ENCODE measurements at regions not wholly inside any gene's neighbourhood (a gene's known extent, or its start where the extent isn't known, plus 50 kb on each side); places are given as distances from the start of the nearest gene placed in this dataset.
"Not testable (repeated sequence)": the region's sequence is repeated elsewhere in the genome, so short reads cannot be mapped to it uniquely, and the experiment has no call there.

DNA sequence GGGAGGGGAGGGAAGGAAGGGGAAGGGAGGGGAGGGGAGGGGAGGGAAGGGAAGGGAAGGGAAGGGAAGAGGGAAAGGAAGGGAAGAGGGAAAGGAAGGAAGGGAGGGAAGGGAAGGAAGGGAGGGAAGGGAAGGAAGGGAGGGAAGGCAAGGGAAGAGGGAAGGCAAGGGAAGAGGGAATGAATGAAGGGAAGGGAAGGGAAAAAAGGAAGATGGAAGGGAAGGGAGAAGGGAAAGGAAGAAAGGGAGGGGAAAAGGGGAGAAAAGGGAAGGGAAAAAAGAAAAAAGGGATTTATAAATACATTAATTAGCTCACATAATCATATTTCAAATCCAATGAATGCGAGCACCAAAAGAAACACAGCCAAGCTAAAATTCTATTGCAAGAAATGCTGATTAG lies 202.9 kb upstream of the LRRTM4 start:
- no peak for DNase-seq

DNA sequence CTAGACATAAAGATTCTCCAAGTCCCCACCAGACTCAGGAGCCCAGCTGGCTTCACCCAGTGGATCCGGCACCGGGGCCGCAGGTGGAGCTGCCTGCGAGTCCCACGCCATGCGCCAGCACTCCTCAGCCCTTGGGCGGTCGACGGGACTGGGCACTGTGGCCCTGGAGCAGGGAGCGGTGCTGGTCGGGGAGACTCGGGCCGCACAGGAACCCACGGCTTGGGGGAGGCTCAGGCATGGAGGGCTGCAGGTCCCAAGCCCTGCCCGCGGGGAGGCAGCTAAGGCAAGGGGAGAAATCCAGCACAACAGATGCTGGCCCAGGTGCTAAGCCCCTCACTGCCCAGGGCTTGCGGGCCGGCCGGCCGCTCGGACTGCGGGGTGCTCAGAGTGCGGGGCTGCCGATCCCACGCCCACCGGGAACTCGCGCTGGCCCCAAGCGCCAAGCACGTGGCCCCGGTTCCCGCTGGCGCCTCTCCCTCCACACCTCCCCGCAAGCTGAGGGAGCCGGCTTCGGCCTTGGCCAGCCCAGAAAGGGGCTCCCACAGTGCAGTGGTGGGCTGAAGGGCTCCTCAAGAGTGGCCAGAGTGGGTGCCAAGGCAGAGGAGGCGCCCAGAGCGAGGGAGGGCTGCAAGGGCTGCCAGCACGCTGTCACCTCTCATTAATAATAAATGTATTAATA lies 212.6 kb upstream of the LRRTM4 start:
- not testable (repeated sequence) for DNase-seq

DNA sequence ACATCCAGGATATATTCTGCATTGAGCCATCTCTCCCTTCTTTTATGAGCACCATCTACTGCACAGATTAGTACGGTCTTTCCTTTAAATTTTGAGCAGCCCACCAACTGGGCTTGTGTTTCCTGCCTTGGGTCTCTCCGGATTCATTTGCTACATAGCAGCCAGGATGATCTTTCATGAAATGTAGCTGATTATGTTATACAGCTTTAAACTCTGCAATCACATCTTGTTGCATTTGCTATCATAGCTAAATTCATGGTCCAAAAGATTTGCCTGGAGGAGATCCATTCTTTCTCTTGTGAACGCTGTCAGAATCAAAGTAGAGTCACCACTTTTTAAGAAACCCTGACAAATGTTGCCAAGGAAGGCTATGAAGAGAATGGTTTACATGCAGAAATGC lies 215.1 kb upstream of the LRRTM4 start:
- no peak for DNase-seq

DNA sequence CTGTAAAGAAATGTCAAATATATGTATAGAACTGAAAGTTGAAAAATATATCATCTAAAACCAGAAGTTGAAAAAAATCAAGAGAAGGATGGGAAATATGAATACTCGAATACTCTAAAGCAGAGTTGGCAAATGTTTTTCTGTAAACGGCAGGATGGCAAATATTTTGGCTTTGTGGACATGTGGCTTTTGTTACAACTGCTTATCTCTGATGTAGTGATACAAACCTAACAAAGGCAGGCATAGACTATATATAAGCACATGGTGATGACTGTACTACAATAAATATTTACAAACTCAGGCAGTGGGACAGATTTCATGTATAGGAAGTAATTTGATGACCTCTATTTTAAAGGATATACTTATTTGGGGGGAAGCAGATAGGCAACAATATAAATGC lies 224.6 kb upstream of the LRRTM4 start:
- DNase-seq: no peak

DNA sequence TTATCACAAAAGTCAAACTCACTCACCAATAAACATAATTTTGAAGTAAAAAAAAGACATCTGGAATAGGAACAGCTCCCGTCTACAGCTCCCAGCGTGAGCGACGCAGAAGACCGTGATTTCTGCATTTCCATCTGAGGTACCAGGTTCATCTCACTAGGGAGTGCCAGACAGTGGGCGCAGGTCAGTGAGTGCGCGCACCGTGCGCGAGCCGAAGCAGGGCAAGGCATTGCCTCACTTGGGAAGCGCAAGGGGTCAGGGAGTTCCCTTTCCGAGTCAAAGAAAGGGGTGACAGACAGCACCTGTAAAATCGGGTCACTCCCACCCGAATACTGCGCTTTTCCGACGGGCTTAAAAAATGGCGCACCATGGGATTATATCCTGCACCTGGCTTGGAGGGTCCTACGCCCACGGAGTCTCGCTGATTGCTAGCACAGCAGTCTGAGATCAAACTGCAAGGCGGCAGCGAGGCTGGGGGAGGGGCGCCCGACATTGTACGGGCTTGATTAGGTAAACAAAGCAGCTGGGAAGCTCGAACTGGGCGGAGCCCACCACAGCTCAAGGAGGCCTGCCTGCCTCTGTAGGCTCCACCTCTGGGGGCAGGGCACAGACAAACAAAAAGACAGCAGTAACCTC lies 231.7 kb upstream of the LRRTM4 start:
- DNase-seq: not testable (repeated sequence)

DNA sequence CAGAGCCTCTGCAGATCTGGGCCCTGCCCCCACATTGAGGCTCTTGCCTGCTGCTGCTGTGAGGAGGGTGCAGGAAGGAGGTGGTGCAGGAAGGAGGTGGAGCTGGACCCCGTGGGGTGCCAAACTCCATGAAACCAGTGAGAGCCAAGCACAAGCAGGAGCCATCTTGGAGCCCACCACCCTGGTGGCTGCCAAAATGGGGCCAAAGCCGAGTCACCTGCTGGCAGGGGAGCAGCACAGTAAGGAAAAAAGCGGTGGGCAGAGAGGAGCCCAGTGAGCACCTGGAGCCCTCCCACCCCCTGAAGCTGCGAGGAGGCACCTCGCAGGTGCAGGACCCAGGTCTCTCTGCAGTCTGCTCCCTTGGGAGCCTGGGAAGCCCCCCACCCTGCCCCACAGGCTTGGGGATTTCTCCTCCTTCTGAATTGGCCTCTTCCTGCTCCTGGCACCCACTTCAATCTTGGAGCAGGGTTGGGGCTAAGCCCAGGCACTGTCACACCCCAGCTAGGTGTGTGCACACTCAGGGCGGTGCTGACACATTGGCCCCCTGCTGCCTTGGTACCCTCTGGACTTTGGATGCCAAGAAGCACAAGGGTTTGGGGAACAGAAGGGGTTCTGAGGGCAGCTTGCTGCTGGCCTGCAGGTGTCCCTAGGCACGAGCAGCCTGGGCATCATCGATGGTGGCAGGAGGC lies 245.4 kb upstream of the LRRTM4 start:
- DNase-seq: no peak

DNA sequence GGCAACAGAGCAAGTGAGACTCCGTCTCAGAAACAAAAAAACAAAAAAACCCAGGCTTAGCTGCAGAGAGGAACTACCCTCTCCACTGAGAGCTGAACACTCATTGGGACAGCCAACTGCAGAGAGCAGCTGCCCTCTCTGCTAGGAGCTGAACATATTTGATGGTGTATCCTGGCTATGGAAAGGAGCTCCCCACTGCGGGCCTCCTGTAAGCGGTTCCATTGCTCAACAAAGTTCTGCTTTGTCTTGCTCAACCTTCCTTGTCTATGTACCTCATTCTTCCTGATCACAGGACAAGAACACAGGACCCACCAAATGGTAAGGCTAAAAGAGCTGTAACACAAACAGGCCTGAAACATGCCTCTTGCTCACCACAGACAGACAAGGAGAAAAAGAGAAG lies 246.3 kb upstream of the LRRTM4 start:
- no peak for DNase-seq

DNA sequence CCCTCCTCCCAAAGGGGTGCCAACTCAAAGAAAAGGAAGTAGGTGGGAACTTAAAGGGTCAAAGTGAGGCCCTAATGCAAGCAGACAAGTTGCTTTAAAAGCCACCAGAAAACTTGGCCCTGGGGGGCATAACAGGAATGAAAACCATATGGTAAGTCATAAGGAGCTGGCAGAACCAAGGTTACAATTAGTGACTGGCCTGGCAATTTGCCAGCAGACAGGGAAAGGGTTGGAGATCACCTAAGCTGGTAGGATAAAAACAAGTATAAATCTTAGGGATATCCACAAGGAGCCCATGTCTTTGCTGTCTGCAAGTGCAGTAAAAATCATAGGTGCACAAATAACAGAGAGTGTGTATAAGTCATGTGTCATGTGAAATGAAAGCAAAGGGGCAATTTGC lies 256.7 kb upstream of the LRRTM4 start:
- DNase-seq: no peak

DNA sequence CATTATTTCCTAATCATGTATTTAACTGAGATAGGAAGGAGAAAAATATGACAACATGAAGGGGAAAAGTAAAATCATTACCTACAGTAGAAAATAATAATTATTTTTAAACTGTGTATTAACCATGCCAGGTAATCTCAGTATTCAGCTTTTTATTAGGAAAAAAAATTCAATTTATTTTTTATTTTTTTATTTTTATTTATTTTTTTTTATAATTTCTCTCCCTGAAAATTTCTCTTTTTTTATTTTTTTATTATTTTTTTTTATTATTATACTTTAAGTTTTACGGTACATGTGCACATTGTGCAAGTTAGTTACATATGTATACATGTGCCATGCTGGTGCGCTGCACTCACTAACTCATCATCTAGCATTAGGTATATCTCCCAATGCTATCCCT lies 271.3 kb upstream of the LRRTM4 start:
- DNase-seq: not testable (repeated sequence)

DNA sequence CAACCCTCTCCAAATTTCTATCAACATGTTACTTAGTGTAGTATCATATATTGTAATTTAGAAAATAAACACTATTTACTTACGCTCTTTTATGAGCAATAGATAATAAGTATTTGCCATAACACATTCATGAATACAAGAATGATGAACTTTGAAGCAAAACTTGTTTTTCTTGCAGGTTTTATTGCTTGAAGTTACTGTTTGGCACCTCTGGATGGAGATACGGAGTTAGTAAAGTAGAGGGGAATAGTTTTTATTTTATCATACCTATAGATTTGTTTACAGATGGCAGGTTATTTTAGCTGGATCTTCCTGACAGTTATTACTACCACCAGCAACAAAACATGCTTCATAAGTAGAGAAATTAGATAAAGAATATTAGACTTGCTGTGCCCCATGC lies 274.2 kb upstream of the LRRTM4 start:
- no peak for DNase-seq

DNA sequence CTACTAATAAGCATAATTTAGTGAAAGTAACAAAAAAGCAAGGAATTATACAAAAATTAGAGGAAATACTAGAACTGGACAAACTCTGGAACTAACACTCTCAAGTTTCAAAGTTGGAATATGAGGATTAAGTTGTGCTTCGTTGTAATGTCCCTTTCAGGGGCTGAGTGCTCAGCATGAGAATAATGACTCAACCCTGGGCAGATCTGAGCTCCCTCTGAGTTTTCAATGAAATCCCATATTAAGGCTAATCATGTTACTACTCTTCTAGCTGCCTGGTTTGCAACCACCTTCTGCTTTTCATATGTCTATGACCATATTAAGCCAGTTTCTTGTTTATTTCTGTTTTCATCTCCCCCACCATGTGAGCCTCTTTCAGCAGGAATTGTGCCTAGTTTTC lies 274.9 kb upstream of the LRRTM4 start:
- no peak for DNase-seq

DNA sequence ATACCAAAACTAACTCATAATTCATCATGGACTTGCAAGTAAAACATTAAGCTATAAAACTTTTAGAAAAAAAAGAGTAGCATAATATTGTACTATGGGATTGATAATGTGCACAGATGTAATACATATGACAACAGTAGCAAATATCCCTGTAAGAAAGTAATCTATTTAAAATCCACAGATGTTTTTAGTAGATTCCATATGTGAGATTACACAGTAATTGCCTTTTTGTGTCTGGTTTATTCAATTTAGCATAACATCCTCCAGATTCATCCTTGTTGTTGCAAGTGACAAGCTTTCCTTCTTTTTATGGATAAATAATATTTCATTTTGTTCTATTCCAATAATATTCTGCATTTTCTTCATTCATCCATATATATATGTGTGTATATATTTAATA lies 278.2 kb upstream of the LRRTM4 start:
- no peak for DNase-seq

DNA sequence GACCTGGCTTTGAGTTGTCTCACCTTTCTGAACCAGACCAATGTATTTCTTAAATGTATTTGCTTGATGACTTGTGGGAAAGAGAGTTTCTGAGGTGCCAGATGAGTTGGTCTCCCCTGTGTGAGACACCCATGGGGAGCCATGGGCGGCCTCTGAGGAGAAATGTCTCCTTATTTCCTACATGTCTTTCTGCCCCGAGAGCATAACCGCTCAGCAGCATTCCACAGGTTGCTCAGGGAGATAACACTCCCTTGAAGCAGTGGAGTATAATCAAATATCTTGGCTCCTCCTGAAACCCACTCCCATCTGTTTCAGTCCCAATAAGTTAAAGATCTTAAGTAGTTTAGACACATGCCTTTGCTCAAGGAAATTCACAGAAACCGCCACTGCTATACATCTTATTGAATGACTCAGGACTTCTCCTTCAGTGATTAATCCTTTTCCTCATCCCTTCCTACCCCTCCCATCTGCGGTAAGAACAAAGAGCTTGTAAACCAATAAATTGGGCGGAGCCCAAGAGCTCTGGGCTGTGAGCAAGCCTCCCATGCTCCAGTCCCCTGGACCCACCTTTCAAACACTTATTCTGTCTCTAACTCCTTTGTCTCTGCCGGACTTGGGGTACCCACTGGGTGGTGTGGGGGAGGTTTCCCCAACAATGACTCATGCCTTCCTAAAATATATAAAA lies 285.5 kb upstream of the LRRTM4 start:
- DNase-seq: no peak

DNA sequence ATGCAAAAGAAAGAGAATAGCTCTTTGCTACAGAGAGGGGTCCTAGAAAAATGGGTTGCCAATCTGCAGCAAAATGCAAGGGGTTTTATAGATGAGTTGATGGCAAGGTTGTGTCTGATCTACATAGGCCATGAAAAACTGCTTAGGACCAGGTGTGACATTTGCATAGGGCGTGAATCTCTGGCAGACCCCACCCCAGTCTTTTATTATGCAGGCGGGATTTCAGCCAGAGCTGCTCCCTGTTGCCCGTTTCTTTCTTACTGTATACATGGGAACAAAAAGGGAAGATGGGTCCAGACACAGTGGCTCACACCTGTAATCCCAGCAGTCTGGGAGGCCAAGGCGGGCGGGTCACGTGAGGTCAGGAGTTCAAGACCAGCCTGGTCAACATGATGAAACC lies 286.4 kb upstream of the LRRTM4 start:
- DNase-seq: no peak

DNA sequence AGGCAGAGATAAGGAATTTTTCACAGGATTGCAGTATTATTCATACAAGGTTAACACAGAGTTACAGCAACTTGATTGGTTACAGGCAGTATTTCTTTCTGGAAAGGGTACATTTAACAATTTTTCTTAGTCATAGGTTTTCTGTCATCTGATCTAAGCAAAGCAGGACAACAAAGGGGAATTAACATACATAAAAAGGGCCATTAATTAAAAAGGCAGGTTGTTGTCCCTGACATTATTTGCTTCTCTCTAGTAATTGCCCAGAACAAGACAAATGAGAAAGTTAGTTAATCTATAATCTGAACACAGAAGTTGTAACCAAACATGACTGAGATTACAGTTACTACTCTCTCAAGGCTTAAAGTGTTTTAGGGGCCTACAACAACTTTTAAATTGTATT lies 291.4 kb upstream of the LRRTM4 start:
- no peak for DNase-seq

DNA sequence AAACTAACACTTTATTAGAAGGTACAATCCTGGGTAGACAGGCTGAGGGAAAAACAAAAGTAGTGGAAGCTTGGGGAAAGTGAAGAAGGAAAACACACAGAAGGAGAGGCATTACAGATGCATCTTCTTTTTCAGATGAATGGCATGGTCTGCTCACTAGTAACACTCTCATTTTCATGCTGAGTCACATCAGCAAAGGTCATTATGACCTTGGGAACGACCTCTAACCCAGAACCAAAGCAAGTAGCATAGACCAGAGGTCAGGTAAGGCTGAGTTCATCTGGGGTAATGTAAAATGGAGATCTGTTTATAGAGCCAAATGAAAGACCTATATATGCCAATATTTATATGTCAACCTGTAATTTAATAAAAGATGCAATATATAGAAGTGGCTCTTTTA lies 294.4 kb upstream of the LRRTM4 start:
- no peak for DNase-seq

DNA sequence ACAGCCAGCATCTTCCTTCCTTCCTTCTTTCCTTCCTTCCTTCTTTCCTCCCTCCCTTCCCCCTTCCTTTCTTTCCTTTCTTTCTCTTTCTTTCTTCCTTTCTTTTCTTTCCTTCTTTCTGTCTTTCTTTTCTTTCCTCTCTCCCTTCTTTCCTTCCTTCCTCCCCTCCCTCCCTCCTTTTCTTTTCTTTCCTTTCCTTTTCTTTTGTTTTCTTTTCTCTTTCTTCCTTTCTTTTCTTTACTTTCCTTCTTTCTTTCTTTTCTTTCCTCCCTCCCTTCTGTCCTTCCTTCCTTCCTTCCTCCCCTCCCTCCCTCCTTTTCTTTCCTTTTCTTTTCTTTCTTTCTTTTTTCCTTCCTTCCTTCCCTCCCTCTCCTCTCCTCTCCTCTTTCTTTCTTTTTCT lies 296.0 kb upstream of the LRRTM4 start:
- no peak for DNase-seq

DNA sequence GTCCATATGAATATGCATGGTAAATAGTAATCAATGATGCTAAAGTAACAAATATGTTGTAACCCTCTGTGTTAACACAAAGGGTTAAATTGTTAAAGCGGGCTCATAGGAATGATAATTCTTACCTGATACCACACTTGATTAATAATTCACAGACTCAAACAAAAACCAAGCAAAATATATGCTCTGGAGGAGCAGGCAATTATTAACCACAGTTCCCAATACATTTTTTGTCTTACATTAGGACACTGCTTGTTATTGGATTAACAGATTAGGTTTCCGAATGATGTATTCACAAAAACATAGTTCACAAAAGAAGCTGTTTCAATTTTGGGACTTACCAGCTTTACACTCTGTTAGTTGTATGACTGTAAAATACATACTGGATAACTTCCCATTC lies 300.9 kb upstream of the LRRTM4 start:
- no peak for DNase-seq

DNA sequence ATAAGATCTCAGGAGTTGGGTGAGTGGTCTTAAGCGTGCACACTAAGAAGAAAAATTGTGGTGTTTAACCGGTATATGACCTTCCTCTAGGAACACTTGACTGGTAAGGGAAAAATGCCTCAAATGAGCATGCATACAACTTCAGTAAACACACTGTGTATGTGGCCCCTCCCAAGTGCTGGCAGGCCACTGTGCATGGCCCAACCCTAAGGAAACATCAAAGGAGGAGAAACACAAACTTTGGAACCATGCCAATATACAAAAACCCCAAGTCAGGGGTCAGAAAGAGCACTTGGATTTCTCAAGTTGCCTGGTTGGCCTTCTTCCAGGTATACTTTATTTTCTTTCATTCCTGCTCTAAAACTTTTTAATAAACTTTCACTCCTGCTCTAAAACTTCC lies 308.9 kb upstream of the LRRTM4 start:
- no peak for DNase-seq

DNA sequence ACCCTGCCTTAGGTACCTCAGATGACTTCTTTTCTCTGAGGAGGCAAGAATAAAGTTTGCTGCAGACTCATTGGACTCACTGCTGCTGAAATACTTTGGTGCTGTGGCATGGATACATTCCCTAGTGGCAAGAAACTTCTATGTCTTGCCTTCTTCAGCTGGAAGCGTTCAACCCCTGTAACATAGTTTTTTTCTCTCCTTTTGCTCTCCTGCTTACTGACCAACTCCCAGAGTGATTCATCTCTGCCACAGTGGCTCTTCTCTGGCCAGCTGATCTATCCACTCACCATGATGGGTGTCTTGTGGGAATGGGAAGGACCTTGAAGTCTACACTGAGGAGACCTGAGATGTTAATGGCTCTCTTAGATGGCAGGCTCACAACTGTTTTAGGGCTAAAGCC lies 309.3 kb upstream of the LRRTM4 start:
- DNase-seq: no peak

DNA sequence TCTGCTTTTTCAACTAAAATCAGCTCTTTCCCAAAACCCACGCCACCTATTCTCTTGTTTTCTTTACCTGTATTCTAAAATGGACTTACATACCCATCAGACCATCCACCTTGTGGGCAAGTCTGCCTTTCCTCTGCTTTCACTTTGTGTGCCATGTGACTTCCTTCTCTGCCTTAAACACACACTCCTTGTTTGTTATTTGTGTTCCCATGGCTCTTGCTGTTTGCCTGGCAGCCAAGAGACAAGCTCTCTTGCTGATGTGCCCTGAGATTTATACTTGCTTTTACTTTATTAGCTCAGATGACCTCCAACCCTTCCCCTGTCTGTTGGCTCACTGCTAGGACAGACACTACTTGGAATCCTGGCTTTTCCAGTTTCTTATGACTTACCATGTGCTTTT lies 309.7 kb upstream of the LRRTM4 start:
- DNase-seq: no peak

DNA sequence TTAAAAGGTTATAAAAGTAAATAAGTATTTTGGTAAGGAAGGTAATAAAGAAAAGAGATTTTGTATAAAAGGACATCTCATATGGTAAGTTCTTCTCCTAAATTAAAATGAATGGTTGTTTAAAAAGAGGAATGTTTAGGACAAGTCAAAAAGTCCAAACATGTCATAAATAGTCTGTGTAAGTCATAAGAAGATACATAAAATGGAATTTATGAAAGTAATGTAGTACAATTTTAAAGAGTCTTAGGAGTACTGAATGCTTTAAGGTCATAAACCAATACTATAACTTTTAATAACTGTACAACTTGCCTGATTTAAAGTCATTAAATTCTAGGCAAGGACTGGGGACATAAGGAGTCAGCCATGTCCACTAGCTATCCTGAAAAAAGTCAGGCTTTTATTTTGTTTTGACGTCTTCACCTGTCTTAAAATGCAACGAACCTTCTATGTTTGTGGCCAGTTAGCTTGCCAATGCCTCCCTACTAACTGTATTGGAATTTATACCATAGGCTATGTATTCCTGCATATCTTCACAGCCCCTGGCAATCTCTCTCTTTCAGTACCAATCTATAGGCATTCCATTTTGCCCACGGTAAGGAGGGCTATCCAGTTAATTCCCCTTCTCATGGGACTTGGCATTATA lies 312.3 kb upstream of the LRRTM4 start:
- no peak for DNase-seq

DNA sequence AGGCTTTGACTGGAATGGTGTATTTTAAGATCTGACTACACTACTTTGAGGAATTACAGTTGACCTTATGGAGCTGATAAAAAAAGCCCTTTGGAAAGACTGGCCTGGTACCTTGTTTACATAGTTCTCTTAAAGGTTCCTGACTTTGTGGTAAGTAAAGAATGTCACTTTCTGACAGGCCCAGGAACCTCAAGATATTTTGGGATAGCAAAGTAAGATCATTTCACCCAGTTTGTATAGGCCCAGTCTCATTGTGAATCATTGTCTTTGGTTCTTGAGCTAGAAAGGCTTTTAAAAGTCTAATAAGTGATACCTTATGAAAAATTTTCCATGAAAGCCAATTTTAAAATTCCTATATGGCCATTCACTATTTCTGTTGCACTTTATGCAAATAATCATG lies 316.3 kb upstream of the LRRTM4 start:
- DNase-seq: no peak

DNA sequence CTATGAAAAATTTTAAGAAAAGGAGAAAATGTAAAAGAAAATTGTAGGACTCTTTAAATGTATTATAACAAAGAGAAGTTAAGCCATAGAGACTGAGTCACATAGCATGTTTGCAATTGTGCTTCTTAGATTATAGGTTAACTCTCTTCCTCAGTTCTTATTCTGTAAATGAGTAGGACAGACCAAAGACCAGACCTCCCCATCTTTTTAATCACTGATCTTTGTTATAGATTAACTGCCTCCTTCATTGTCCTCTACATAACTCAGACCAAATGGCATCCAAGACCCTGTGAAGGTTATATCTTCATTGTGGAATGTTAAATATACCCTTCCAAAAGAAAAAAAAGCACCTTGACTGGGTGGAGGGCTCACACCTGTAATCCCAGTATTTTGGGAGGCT lies 316.9 kb upstream of the LRRTM4 start:
- no peak for DNase-seq

Measured in activated CD4-positive, alpha-beta T cell treated with anti-CD3 and anti-CD28 coated beads for 48 hours (primary cell).